Lung (tissue), 11 donors: ENCODE measurements at regions not wholly inside any gene's neighbourhood (a gene's known extent, or its start where the extent isn't known, plus 50 kb on each side); places are given as distances from the start of the nearest gene placed in this dataset.

ENCODE experiments used
- ATAC-seq: fragments of 200-7000 bp; cut with Tn5 transposase; one replicate; pipeline ENCODE4 v1.9.1; 2020; ENCODE audit warnings: moderate number of reproducible peaks; ENCODE audit not compliant: insufficient read depth, low FRiP score
- DNase-seq, 3 donors: peaks; one replicate each; pipeline ENCODE4 v3.0.0-alpha.2; 2013 to 2017
- H3K27ac ChIP-seq, 2 donors: one replicate each; pipeline ENCODE4 v1.5.1; 2013; ENCODE audit warnings: mild to moderate bottlenecking in 2 of 2, moderate library complexity in 2 of 2, control low read depth in 1 of 2, inconsistent platforms in 1 of 2, low read depth in 1 of 2, low read length in 1 of 2
- H3K27me3 ChIP-seq, 3 donors: one replicate each; pipeline ENCODE4 v1.5.1; 2013; ENCODE audit warnings: low read length in 2 of 3; ENCODE audit not compliant: control insufficient read depth in 3 of 3, insufficient read depth in 3 of 3
- H3K36me3 ChIP-seq, 4 donors: one replicate each; pipeline ENCODE4 v1.5.1; 2013; ENCODE audit warnings: low read length in 4 of 4, mild to moderate bottlenecking in 1 of 4, moderate library complexity in 1 of 4; ENCODE audit not compliant: control insufficient read depth in 4 of 4, insufficient read depth in 4 of 4
- H3K4me1 ChIP-seq, 5 donors: one replicate each; pipeline ENCODE4 v1.5.1; 2013; ENCODE audit warnings: low read length in 5 of 5, mild to moderate bottlenecking in 2 of 5, moderate library complexity in 1 of 5; ENCODE audit not compliant: control insufficient read depth in 5 of 5, insufficient read depth in 5 of 5
- H3K4me3 ChIP-seq: one replicate; pipeline ENCODE4 v1.5.1; 2013; ENCODE audit warnings: mild to moderate bottlenecking, control low read depth, moderate library complexity
- H3K9ac ChIP-seq, 2 donors: one replicate each; pipeline ENCODE4 v1.5.1; 2013; ENCODE audit warnings: low read length in 2 of 2, control low read depth in 1 of 2; ENCODE audit not compliant: insufficient read depth in 1 of 2
- H3K9me3 ChIP-seq, 4 donors: one replicate each; pipeline ENCODE4 v1.5.1; 2013; ENCODE audit warnings: low read length in 3 of 4, mild to moderate bottlenecking in 1 of 4, moderate library complexity in 1 of 4; ENCODE audit not compliant: control insufficient read depth in 4 of 4, insufficient read depth in 3 of 4
- CTCF ChIP-seq: IDR thresholded peaks from 2 replicates; pipeline ENCODE4 v1.5.1; 2012; ENCODE audit warnings: mild to moderate bottlenecking; ENCODE audit errors: control extremely low read depth, extremely low read depth
- WGBS, 2 donors: extraction: QIAGEN DNeasy Blood & Tissue Kit; methylation state at CpG; one replicate each; pipeline ENCODE4 v1.1.7; 2013; 5-methylcytosine and 5-hydroxymethylcytosine counted together
- donor health status: control.
- donor health status: control.
- donor health status: Bipolar disorder and iron deficiency.
- donor health status: healthy.
- donor health status: DM: yes; HTN: yes; CAD: no.

- no peak for TF ChIP-seq CTCF
- H3K9me3 ChIP-seq = no peaks in the 10 kb centered on the region
- H3K27ac ChIP-seq = no peak overlapping the region
- ATAC-seq = no peak
- 92% methylated on average over 1 of the region's 1 CpG for WGBS, 2 donors
- peaks cover 0 to 7% (median 0%) of the 10 kb centered on the region in 5 donors for H3K4me1 ChIP-seq
- H3K4me3 ChIP-seq = no peak overlapping the region
- no peak for DNase-seq
- H3K36me3 ChIP-seq = no peaks in the 10 kb centered on the region
- H3K9ac ChIP-seq = no peak overlapping the region
- H3K27me3 ChIP-seq = no peaks in the 10 kb centered on the region
Measured at GRCh38 chr10:108755646-108756045, 1167.7 kb downstream of the XPNPEP1 start.

- WGBS, 2 donors = 27 to 47% methylated on average over 2 of the region's 2 CpGs
- no peak for TF ChIP-seq CTCF
- no peak overlapping the region for H3K9ac ChIP-seq
- ATAC-seq = no peak
- no peaks in the 10 kb centered on the region for H3K9me3 ChIP-seq
- H3K27ac ChIP-seq = no peak overlapping the region
- no peaks in the 10 kb centered on the region for H3K27me3 ChIP-seq
- no peaks in the 10 kb centered on the region for H3K36me3 ChIP-seq
- DNase-seq = peak; percentile 42 to 75 (median 66)
- H3K4me3 ChIP-seq = no peak overlapping the region
- H3K4me1 ChIP-seq = peaks cover 0 to 7% (median 0%) of the 10 kb centered on the region in 5 donors
Measured at GRCh38 chr10:108753326-108753725, 1170.0 kb downstream of the XPNPEP1 start.

- H3K27me3 ChIP-seq = no peaks in the 10 kb centered on the region
- no peaks in the 10 kb centered on the region for H3K9me3 ChIP-seq
- H3K36me3 ChIP-seq = no peaks in the 10 kb centered on the region
- no peak for DNase-seq
- no peak for TF ChIP-seq CTCF
- H3K4me3 ChIP-seq = no peak overlapping the region
- no peak overlapping the region for H3K27ac ChIP-seq
- no peak for ATAC-seq
- no peak overlapping the region for H3K9ac ChIP-seq
- peaks cover 0 to 7% (median 0%) of the 10 kb centered on the region in 5 donors for H3K4me1 ChIP-seq
Measured at GRCh38 chr10:108749042-108749441, 1174.3 kb downstream of the XPNPEP1 start.

- no peak for TF ChIP-seq CTCF
- Histone ChIP-seq H3K4me3 (no peak overlapping the region), H3K27me3 (no peaks in the 10 kb centered on the region), H3K9ac (no peak overlapping the region), H3K9me3 (peaks cover 0 to 3% (median 0%) of the 10 kb centered on the region in 4 donors), H3K27ac (no peak overlapping the region), H3K4me1 (no peaks in the 10 kb centered on the region), H3K36me3 (no peaks in the 10 kb centered on the region)
- DNase-seq (no peak), ATAC-seq (no peak)
- WGBS, 2 donors = 80 to 88% methylated on average over 1 of the region's 1 CpG
Measured at GRCh38 chr10:108736111-108736510, 1187.2 kb downstream of the XPNPEP1 start.
